H1 (cell line): ENCODE measurements at regions not wholly inside any gene's neighbourhood (a gene's known extent, or its start where the extent isn't known, plus 50 kb on each side); places are given as distances from the start of the nearest gene placed in this dataset.

ENCODE experiments used
- CTCF ChIA-PET: fragments of 300-600 bp; sonication (Branson Sonifier 250); formaldehyde crosslinking; loops from one replicate; lab custom pipeline; 2021; ENCODE audit not compliant: partially characterized antibody; lab: Charles Lee
- POLR2A ChIA-PET: fragments of 300-600 bp; sonication (Branson Sonifier 250); formaldehyde crosslinking; loops from one replicate; lab custom pipeline; 2021; ENCODE audit warnings: inconsistent platforms; ENCODE audit not compliant: partially characterized antibody; lab: Charles Lee
- DNase-seq, 2 experiments: peaks; one replicate each; pipeline versions ENCODE4 v3.0.0 to v3.0.0-alpha.2; 2010 to 2022; ENCODE audit warnings: low spot score in 2 of 2, low read depth in 1 of 2, mixed read lengths in 1 of 2
- FAIRE-seq: peaks from 2 replicates; lab custom pipeline; 2011; peaks lifted over from hg19 to GRCh38; lab: Jason Lieb, UNC
- H2AFZ ChIP-seq: 2 replicates; pipeline ENCODE4 v1.8.1; 2012; ENCODE audit warnings: low read length, inconsistent platforms
- H2AK5ac ChIP-seq: 2 replicates; pipeline ENCODE4 v1.6.1; 2013; ENCODE audit warnings: low read depth, low read length
- H2BK120ac ChIP-seq: replicated peaks from 2 replicates; pipeline ENCODE3; 2013; ENCODE audit warnings: low read depth, low read length, inconsistent platforms
- H2BK12ac ChIP-seq: 2 replicates; pipeline ENCODE4 v1.6.1; 2013; ENCODE audit warnings: low read depth, low read length
- H2BK15ac ChIP-seq: 2 replicates; pipeline ENCODE4 v1.6.1; 2013; ENCODE audit warnings: low read length
- H2BK20ac ChIP-seq: 2 replicates; pipeline ENCODE4 v1.6.1; 2013; ENCODE audit warnings: low read length
- H2BK5ac ChIP-seq: 2 replicates; pipeline ENCODE4 v1.6.1; 2013; ENCODE audit warnings: low read depth, low read length
- H3K14ac ChIP-seq: 2 replicates; pipeline ENCODE4 v1.6.1; 2013; ENCODE audit warnings: inconsistent platforms; ENCODE audit not compliant: insufficient read length
- H3K18ac ChIP-seq: 2 replicates; pipeline ENCODE4 v1.6.1; 2013; ENCODE audit warnings: low read length; ENCODE audit errors: extremely low read depth
- H3K23ac ChIP-seq: 2 replicates; pipeline ENCODE4 v1.6.1; 2013; ENCODE audit warnings: inconsistent platforms; ENCODE audit not compliant: insufficient read length
- H3K23me2 ChIP-seq: 2 replicates; pipeline ENCODE4 v1.6.1; 2013; ENCODE audit warnings: low read depth, low read length
- H3K27ac ChIP-seq: 2 replicates; pipeline ENCODE4 v1.6.1; 2011; ENCODE audit warnings: low read depth, low read length, inconsistent platforms
- H3K27me3 ChIP-seq, 4 experiments: replicated peaks in 1 of 4; 1 replicate in 1 of 4; 2 replicates in 3 of 4; pipeline versions ENCODE4 v1.6.1 to v1.8.1; 2011 to 2013; ENCODE audit warnings: low read length in 3 of 4, mild to moderate bottlenecking in 3 of 4, inconsistent platforms in 2 of 4, mixed read lengths in 2 of 4, moderate library complexity in 1 of 4; ENCODE audit not compliant: control insufficient read depth in 3 of 4, insufficient read depth in 3 of 4; ENCODE audit errors: extremely low read depth in 1 of 4
- H3K36me3 ChIP-seq, 4 experiments: 2 replicates each; pipeline versions ENCODE4 v1.6.1 to v1.8.1; 2011 to 2013; ENCODE audit warnings: mild to moderate bottlenecking in 4 of 4, low read length in 3 of 4, moderate library complexity in 2 of 4, control low read depth in 1 of 4, inconsistent platforms in 1 of 4; ENCODE audit not compliant: insufficient read depth in 4 of 4, control insufficient read depth in 2 of 4
- H3K4ac ChIP-seq: replicated peaks from 2 replicates; pipeline ENCODE3; 2013; ENCODE audit warnings: low read length, low read depth, mixed read lengths, inconsistent platforms; ENCODE audit not compliant: insufficient read length
- H3K4me1 ChIP-seq, 4 experiments: replicated peaks in 1 of 4; 1 replicate in 1 of 4; 2 replicates in 3 of 4; pipeline versions ENCODE4 v1.6.1 to v1.8.1; 2011 to 2013; ENCODE audit warnings: low read length in 3 of 4, inconsistent platforms in 2 of 4, mixed read lengths in 1 of 4; ENCODE audit not compliant: insufficient read depth in 4 of 4, control insufficient read depth in 3 of 4
- H3K4me2 ChIP-seq, 2 experiments: 2 replicates each; pipeline versions ENCODE4 v1.6.1 to v1.8.1; 2011 to 2013; ENCODE audit warnings: low read depth in 2 of 2, low read length in 2 of 2, control low read depth in 1 of 2, inconsistent platforms in 1 of 2, mild to moderate bottlenecking in 1 of 2; ENCODE audit not compliant: insufficient read depth in 1 of 2
- H3K4me3 ChIP-seq, 4 experiments: fragments of 200-600, 300-600 bp in 1 of 4; sonication (generic), shearing (Covaris generic), sonication (Bioruptor Twin) in 1 of 4; 2 replicates each; pipeline versions ENCODE4 v1.5.1 to v1.8.1; 2011 to 2016; ENCODE audit warnings: low read length in 4 of 4, low read depth in 3 of 4, control low read depth in 2 of 4, inconsistent platforms in 2 of 4, mild to moderate bottlenecking in 2 of 4, mixed read lengths in 1 of 4, moderate library complexity in 1 of 4; ENCODE audit not compliant: insufficient read depth in 2 of 4; ENCODE audit errors: extremely low read depth in 1 of 4
- H3K56ac ChIP-seq: replicated peaks from 2 replicates; pipeline ENCODE3; 2013; ENCODE audit warnings: low read depth, mild to moderate bottlenecking, mixed read lengths, low read length, inconsistent platforms; ENCODE audit not compliant: insufficient read length
- H3K79me1 ChIP-seq: 2 replicates; pipeline ENCODE4 v1.6.1; 2013; ENCODE audit warnings: low read depth, low read length, control low read depth
- H3K79me2 ChIP-seq, 2 experiments: 2 replicates each; pipeline versions ENCODE4 v1.6.1 to v1.8.1; 2012 to 2013; ENCODE audit warnings: low read length in 2 of 2, mild to moderate bottlenecking in 2 of 2, inconsistent platforms in 1 of 2; ENCODE audit not compliant: insufficient read depth in 2 of 2, control insufficient read depth in 1 of 2
- H3K9ac ChIP-seq, 4 experiments: replicated peaks in 1 of 4; 1 replicate in 1 of 4; 2 replicates in 3 of 4; pipeline versions ENCODE4 v1.6.1 to v1.8.1; 2011 to 2013; ENCODE audit warnings: low read depth in 3 of 4, low read length in 3 of 4, control low read depth in 2 of 4, mild to moderate bottlenecking in 2 of 4, moderate library complexity in 2 of 4, inconsistent platforms in 1 of 4; ENCODE audit errors: extremely low read depth in 1 of 4
- H3K9me3 ChIP-seq, 2 experiments: 2 replicates each; pipeline versions ENCODE4 v1.6.1 to v1.8.1; 2012 to 2013; ENCODE audit warnings: mild to moderate bottlenecking in 2 of 2, moderate library complexity in 2 of 2, control low read depth in 1 of 2, inconsistent platforms in 1 of 2, low read depth in 1 of 2, low read length in 1 of 2, mixed read lengths in 1 of 2; ENCODE audit not compliant: insufficient read depth in 2 of 2
- H4K20me1 ChIP-seq, 2 experiments: replicated peaks in 1 of 2; 2 replicates each; pipeline versions ENCODE3 to v1.8.1; 2011 to 2013; ENCODE audit warnings: inconsistent platforms in 2 of 2, low read length in 2 of 2, mild to moderate bottlenecking in 1 of 2; ENCODE audit not compliant: insufficient read depth in 2 of 2, control insufficient read depth in 1 of 2
- H4K5ac ChIP-seq: 2 replicates; pipeline ENCODE4 v1.6.1; 2013; ENCODE audit warnings: low read length, low read depth, mixed read lengths, inconsistent platforms; ENCODE audit not compliant: insufficient read length
- H4K8ac ChIP-seq: 2 replicates; pipeline ENCODE4 v1.8.0; 2013; ENCODE audit warnings: mild to moderate bottlenecking, moderate library complexity, low read length, inconsistent platforms; ENCODE audit not compliant: insufficient read depth; ENCODE audit errors: extremely low read depth
- H4K91ac ChIP-seq: replicated peaks from 2 replicates; pipeline ENCODE3; 2013; ENCODE audit warnings: low read length, mixed read lengths, inconsistent platforms; ENCODE audit not compliant: insufficient read length
- BRCA1 ChIP-seq: IDR thresholded peaks from 2 replicates; pipeline ENCODE4 v1.6.1; 2012; ENCODE audit warnings: low read depth, low read length, improper control_type of control experiment
- CBX5 ChIP-seq: fragments of 300-800, 300-1000 bp; sonication (generic); IDR thresholded peaks from 2 replicates; pipeline ENCODE4 v1.7.1; 2016; ENCODE audit warnings: antibody characterized with exemption, low read length, low read depth
- CBX8 ChIP-seq: fragments of 300-800, 300-1000 bp; sonication (generic); IDR thresholded peaks from 2 replicates; pipeline ENCODE4 v1.7.1; 2016; ENCODE audit warnings: low read depth, low read length, borderline replicate concordance
- CEBPB ChIP-seq: IDR thresholded peaks from 2 replicates; pipeline ENCODE4 v1.6.1; 2012; ENCODE audit warnings: low read depth, low read length
- CTBP2 ChIP-seq: IDR thresholded peaks from 2 replicates; pipeline ENCODE4 v1.7.0; 2011; ENCODE audit warnings: borderline replicate concordance, mild to moderate bottlenecking, moderate library complexity, mixed read lengths, low read length; ENCODE audit not compliant: insufficient read depth, insufficient read length
- EZH2 ChIP-seq: fragments of 200-600 bp; sonication (generic); IDR thresholded peaks from 2 replicates; pipeline ENCODE4 v1.7.1; 2012; ENCODE audit warnings: low read depth, mild to moderate bottlenecking, moderate library complexity, low read length, inconsistent platforms; ENCODE audit not compliant: severe bottlenecking
- GABPA ChIP-seq: IDR thresholded peaks from 2 replicates; pipeline ENCODE4 v1.6.1; 2011; ENCODE audit warnings: mild to moderate bottlenecking, low read length, moderate library complexity, borderline replicate concordance; ENCODE audit not compliant: insufficient read depth
- HDAC6 ChIP-seq: IDR thresholded peaks from one replicate; pipeline ENCODE4 v1.7.1; 2012; ENCODE audit warnings: low read depth, mild to moderate bottlenecking, inconsistent platforms, low read length, moderate library complexity
- NANOG ChIP-seq: IDR thresholded peaks from 2 replicates; pipeline ENCODE4 v1.6.1; 2011; ENCODE audit warnings: low read length, low read depth, mild to moderate bottlenecking, inconsistent platforms; ENCODE audit not compliant: insufficient read depth, poor library complexity, severe bottlenecking
- POU5F1 ChIP-seq: IDR thresholded peaks from 2 replicates; pipeline ENCODE4 v1.6.1; 2011; ENCODE audit warnings: low read depth, mild to moderate bottlenecking, low read length, moderate library complexity
- RFX5 ChIP-seq: IDR thresholded peaks from 2 replicates; pipeline ENCODE4 v1.6.1; 2011; ENCODE audit warnings: low read depth, low read length, improper control_type of control experiment, borderline replicate concordance
- SIRT6 ChIP-seq: IDR thresholded peaks from one replicate; pipeline ENCODE4 v1.7.1; 2012; ENCODE audit warnings: low read length, inconsistent platforms
- TAF7 ChIP-seq: optimal IDR thresholded peaks from 2 replicates; pipeline ENCODE3; 2011; ENCODE audit warnings: low read depth, mild to moderate bottlenecking, inconsistent platforms, low read length, moderate library complexity, borderline replicate concordance
- TCF12 ChIP-seq: IDR thresholded peaks from 2 replicates; pipeline ENCODE4 v1.6.1; 2011; ENCODE audit warnings: low read depth, mild to moderate bottlenecking, low read length
- WGBS, 2 experiments: shearing (Covaris generic) in 1 of 2; methylation state at CpG; one replicate each; pipeline versions ENCODE4 v1.1.6 to v1.1.7; 2013 to 2015; ENCODE audit warnings: low lambda C conversion rate in 2 of 2, mixed read lengths in 2 of 2, inconsistent platforms in 1 of 2, low coverage in 1 of 2, missing lambda C conversion rate in 1 of 2; ENCODE audit not compliant: insufficient replicate concordance in 2 of 2, insufficient coverage in 1 of 2, insufficient read length in 1 of 2; ENCODE audit errors: extremely low coverage in 1 of 2, missing lambda C conversion rate in 1 of 2; 5-methylcytosine and 5-hydroxymethylcytosine counted together
- TF ChIP-seq, protein P1 (sequence below): IDR thresholded peaks from 2 replicates; pipeline ENCODE4 v1.6.1; 2011; ENCODE audit warnings: low read depth, mild to moderate bottlenecking, low read length; ENCODE audit not compliant: insufficient read depth

DNA sequence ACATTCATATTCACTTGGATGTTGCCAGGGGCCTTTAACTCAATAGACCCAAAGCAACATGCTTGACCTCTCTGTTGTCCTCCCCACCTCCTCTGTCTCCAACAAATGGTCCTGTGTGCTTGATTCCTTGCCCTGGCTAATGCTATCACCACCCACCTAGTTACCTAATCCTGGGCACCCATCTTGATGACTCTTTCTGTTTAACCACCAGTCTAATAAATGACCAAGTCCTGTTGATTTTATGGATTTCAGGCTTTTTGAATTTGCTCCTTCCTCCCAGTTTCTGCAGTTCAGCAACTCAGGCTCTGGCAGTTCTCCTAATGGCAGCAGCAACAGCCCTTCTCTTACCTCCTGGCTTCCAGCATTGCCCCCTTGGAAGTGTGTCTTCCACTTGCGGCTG lies 246.3 kb upstream of the KLF4 start:
- no peaks in the 10 kb centered on the region for H3K79me1 ChIP-seq
- no peak overlapping the region for H3K18ac ChIP-seq
- no peaks in the 10 kb centered on the region for H3K4me1 ChIP-seq
- no peak overlapping the region for H3K56ac ChIP-seq
- H3K27ac ChIP-seq, result no peak overlapping the region
- H4K20me1 ChIP-seq, result no peaks in the 10 kb centered on the region
- no peaks in the 10 kb centered on the region for H3K23me2 ChIP-seq
- H2AFZ ChIP-seq, result no peak overlapping the region
- H3K23ac ChIP-seq, result no peak overlapping the region
- H3K4me2 ChIP-seq, result no peak overlapping the region
- H2BK120ac ChIP-seq, result no peak overlapping the region
- WGBS, 2 experiments, result 86% methylated on average over 1 of the region's 1 CpG; no CpG with 5 or more reads in 1 of the 2 experiments
- FAIRE-seq, result no peak
- H2BK15ac ChIP-seq, result no peak overlapping the region
- no peak overlapping the region for H2BK20ac ChIP-seq
- H3K14ac ChIP-seq, result no peak overlapping the region
- H3K4ac ChIP-seq, result no peak overlapping the region
- H4K8ac ChIP-seq, result no peak overlapping the region
- H3K9me3 ChIP-seq, result no peaks in the 10 kb centered on the region
- H2BK5ac ChIP-seq, result no peak overlapping the region
- H3K9ac ChIP-seq, result no peak overlapping the region
- CTCF ChIA-PET, result interaction anchor here (1.2 kb wide), 1 partner anchor 21 kb away, joined by 3 read pairs; no protein-coding TSS in a partner anchor
- no peak overlapping the region for H3K4me3 ChIP-seq
- no peaks in the 10 kb centered on the region for H3K36me3 ChIP-seq
- no peak overlapping the region for H2AK5ac ChIP-seq
- no peaks in the 10 kb centered on the region for H3K27me3 ChIP-seq
- H4K91ac ChIP-seq, result no peak overlapping the region
- no peak overlapping the region for H2BK12ac ChIP-seq
- DNase-seq, result no peak
- POLR2A ChIA-PET, result no interaction called here
- H4K5ac ChIP-seq, result no peak overlapping the region
- H3K79me2 ChIP-seq, result no peaks in the 10 kb centered on the region
- no peak for TF ChIP-seq NANOG
- TF ChIP-seq CBX5, result no peak
- no peak for TF ChIP-seq GABPA
- TF ChIP-seq TAF7, result no peak
- TF ChIP-seq POU5F1, result no peak
- TF ChIP-seq, protein P1, sequence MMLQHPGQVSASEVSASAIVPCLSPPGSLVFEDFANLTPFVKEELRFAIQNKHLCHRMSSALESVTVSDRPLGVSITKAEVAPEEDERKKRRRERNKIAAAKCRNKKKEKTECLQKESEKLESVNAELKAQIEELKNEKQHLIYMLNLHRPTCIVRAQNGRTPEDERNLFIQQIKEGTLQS, result no peak
- TF ChIP-seq TCF12, result no peak
- TF ChIP-seq SIRT6, result no peak
- TF ChIP-seq CTBP2, result no peak
- TF ChIP-seq HDAC6, result no peak
- TF ChIP-seq BRCA1, result no peak
- TF ChIP-seq RFX5, result no peak
- TF ChIP-seq CEBPB, result no peak
- TF ChIP-seq CBX8, result no peak
- no peak for TF ChIP-seq EZH2
